Mesothelial cell of epicardium (in vitro differentiated cells): ENCODE measurements at regions not wholly inside any gene's neighbourhood (a gene's known extent, or its start where the extent isn't known, plus 50 kb on each side); places are given as distances from the start of the nearest gene placed in this dataset.
"Not testable (repeated sequence)": the region's sequence is repeated elsewhere in the genome, so short reads cannot be mapped to it uniquely, and the experiment has no call there.

Experiments used
- DNase-seq, 2 experiments: peaks; one replicate each; pipeline ENCODE4 v3.0.0; 2021; ENCODE audit warnings: low spot score in 2 of 2; ENCODE audit not compliant: unreplicated experiment in 2 of 2
- H3K27ac Mint-ChIP-seq: 2 replicates; pipeline ENCODE4 v1.8.0; 2021; ENCODE audit warnings: mixed read lengths
- H3K27me3 Mint-ChIP-seq: 2 replicates; pipeline ENCODE4 v1.8.0; 2021; ENCODE audit warnings: low read depth, mixed read lengths
- H3K36me3 Mint-ChIP-seq: 2 replicates; pipeline ENCODE4 v1.8.0; 2021; ENCODE audit warnings: mixed read lengths
- H3K4me1 Mint-ChIP-seq: 2 replicates; pipeline ENCODE4 v1.8.0; 2021; ENCODE audit warnings: mixed read lengths
- H3K4me3 Mint-ChIP-seq: 2 replicates; pipeline ENCODE4 v1.8.0; 2021; ENCODE audit warnings: mild to moderate bottlenecking, moderate library complexity, mixed read lengths
- H3K9me3 Mint-ChIP-seq: 2 replicates; pipeline ENCODE4 v1.8.0; 2021; ENCODE audit warnings: mixed read lengths
- CTCF ChIP-seq: fragments of 200-600 bp; sonication (generic); IDR thresholded peaks from one replicate; pipeline ENCODE4 v1.5.0; 2021; ENCODE audit warnings: antibody characterized with exemption; ENCODE audit not compliant: unreplicated experiment

- Mint-ChIP-seq H3K4me1 (peaks cover 29% of the 10 kb centered on the region), H3K9me3 (no peaks in the 10 kb centered on the region), H3K36me3 (no peaks in the 10 kb centered on the region), H3K4me3 (peak overlapping the region; percentile 41), H3K27me3 (peaks cover 9% of the 10 kb centered on the region), H3K27ac (peak overlapping the region; percentile 75)
- no peak for DNase-seq
- TF ChIP-seq CTCF = no peak
Measured at GRCh38 chr6:80523010-80523409, 416.5 kb downstream of the BCKDHB start.

- Mint-ChIP-seq H3K9me3 (no peaks in the 10 kb centered on the region), H3K4me1 (peaks cover 24% of the 10 kb centered on the region), H3K36me3 (no peaks in the 10 kb centered on the region), H3K27me3 (peaks cover 9% of the 10 kb centered on the region), H3K4me3 (peak overlapping the region; percentile 41), H3K27ac (peak overlapping the region; percentile 75)
- no peak for TF ChIP-seq CTCF
- DNase-seq = no peak
Measured at GRCh38 chr6:80522576-80522975, 416.1 kb downstream of the BCKDHB start.

- no peak for TF ChIP-seq CTCF
- H3K9me3 Mint-ChIP-seq = peaks cover under 1% of the 10 kb centered on the region
- H3K27ac Mint-ChIP-seq = no peak overlapping the region
- H3K4me1 Mint-ChIP-seq = peaks cover 24% of the 10 kb centered on the region
- no peak for DNase-seq
- no peaks in the 10 kb centered on the region for H3K36me3 Mint-ChIP-seq
- H3K27me3 Mint-ChIP-seq = peaks cover 7% of the 10 kb centered on the region
- no peak overlapping the region for H3K4me3 Mint-ChIP-seq
Measured at GRCh38 chr6:80519811-80520594, 413.5 kb downstream of the BCKDHB start.

GRCh38 chr6:80517525-80517924 is 411.1 kb downstream of the BCKDHB start:
- no peak overlapping the region for H3K4me3 Mint-ChIP-seq
- H3K27me3 Mint-ChIP-seq = peaks cover 13% of the 10 kb centered on the region
- H3K36me3 Mint-ChIP-seq = no peaks in the 10 kb centered on the region
- H3K9me3 Mint-ChIP-seq = peaks cover 7% of the 10 kb centered on the region
- H3K4me1 Mint-ChIP-seq = peaks cover 9% of the 10 kb centered on the region
- TF ChIP-seq CTCF = no peak
- no peak overlapping the region for H3K27ac Mint-ChIP-seq
- no peak for DNase-seq

- H3K9me3 Mint-ChIP-seq, H3K4me3 Mint-ChIP-seq, H3K36me3 Mint-ChIP-seq, H3K27ac Mint-ChIP-seq, DNase-seq, H3K4me1 Mint-ChIP-seq: not testable (repeated sequence)
- H3K27me3 Mint-ChIP-seq = peaks cover 11% of the 10 kb centered on the region
Measured at GRCh38 chr6:80510521-80510920, 404.1 kb downstream of the BCKDHB start.

GRCh38 chr6:80508885-80509630 is 402.6 kb downstream of the BCKDHB start:
- H3K27ac Mint-ChIP-seq = no peak overlapping the region
- H3K9me3 Mint-ChIP-seq = no peaks in the 10 kb centered on the region
- no peak overlapping the region for H3K4me3 Mint-ChIP-seq
- no peaks in the 10 kb centered on the region for H3K4me1 Mint-ChIP-seq
- no peak for TF ChIP-seq CTCF
- H3K36me3 Mint-ChIP-seq = no peaks in the 10 kb centered on the region
- H3K27me3 Mint-ChIP-seq = peaks cover 2% of the 10 kb centered on the region
- DNase-seq = no peak
